H1 (cell line): ENCODE measurements at regions not wholly inside any gene's neighbourhood (a gene's known extent, or its start where the extent isn't known, plus 50 kb on each side); places are given as distances from the start of the nearest gene placed in this dataset.

ENCODE experiments used
- ATF2 ChIP-seq: IDR thresholded peaks from 2 replicates; pipeline ENCODE4 v1.6.1; 2012; ENCODE audit warnings: low read length, inconsistent platforms
- BRCA1 ChIP-seq: IDR thresholded peaks from 2 replicates; pipeline ENCODE4 v1.6.1; 2012; ENCODE audit warnings: low read depth, low read length, improper control_type of control experiment
- CREB1 ChIP-seq: IDR thresholded peaks from 2 replicates; pipeline ENCODE4 v1.6.1; 2012; ENCODE audit warnings: inconsistent platforms
- JUND ChIP-seq: IDR thresholded peaks from 2 replicates; pipeline ENCODE4 v1.6.1; 2011; ENCODE audit warnings: mild to moderate bottlenecking, improper control_type of control experiment, low read length
- KDM5A ChIP-seq: fragments of 200-600 bp; IDR thresholded peaks from 2 replicates; pipeline ENCODE4 v1.7.1; 2012; ENCODE audit warnings: mild to moderate bottlenecking, low read length, inconsistent platforms, mixed read lengths
- POLR2AphosphoS5 ChIP-seq: IDR thresholded peaks from 2 replicates; pipeline ENCODE4 v1.6.1; 2011; ENCODE audit warnings: low read depth, low read length
- RXRA ChIP-seq: IDR thresholded peaks from 2 replicates; pipeline ENCODE4 v1.6.1; 2011; ENCODE audit warnings: low read depth, mild to moderate bottlenecking, low read length, moderate library complexity; ENCODE audit not compliant: insufficient read depth
- SP1 ChIP-seq: IDR thresholded peaks from 2 replicates; pipeline ENCODE4 v1.6.1; 2011; ENCODE audit warnings: low read depth, low read length
- TBP ChIP-seq: IDR thresholded peaks from 2 replicates; pipeline ENCODE4 v1.6.1; 2011; ENCODE audit warnings: low read depth, low read length, improper control_type of control experiment
- TF ChIP-seq, protein P1 (sequence below): fragments of 300-600 bp; sonication (generic); IDR thresholded peaks from 2 replicates; pipeline ENCODE4 v1.7.1; 2012; ENCODE audit warnings: low read length, moderate library complexity, mild to moderate bottlenecking, inconsistent platforms; ENCODE audit not compliant: insufficient replicate concordance
- TF ChIP-seq, protein P2 (sequence below): IDR thresholded peaks from 2 replicates; pipeline ENCODE4 v1.6.1; 2012; ENCODE audit warnings: inconsistent platforms

GRCh38 chr2:176691471-176691870 lies 422.2 kb downstream of the MTX2 start (continued):
- TF ChIP-seq, protein P1, sequence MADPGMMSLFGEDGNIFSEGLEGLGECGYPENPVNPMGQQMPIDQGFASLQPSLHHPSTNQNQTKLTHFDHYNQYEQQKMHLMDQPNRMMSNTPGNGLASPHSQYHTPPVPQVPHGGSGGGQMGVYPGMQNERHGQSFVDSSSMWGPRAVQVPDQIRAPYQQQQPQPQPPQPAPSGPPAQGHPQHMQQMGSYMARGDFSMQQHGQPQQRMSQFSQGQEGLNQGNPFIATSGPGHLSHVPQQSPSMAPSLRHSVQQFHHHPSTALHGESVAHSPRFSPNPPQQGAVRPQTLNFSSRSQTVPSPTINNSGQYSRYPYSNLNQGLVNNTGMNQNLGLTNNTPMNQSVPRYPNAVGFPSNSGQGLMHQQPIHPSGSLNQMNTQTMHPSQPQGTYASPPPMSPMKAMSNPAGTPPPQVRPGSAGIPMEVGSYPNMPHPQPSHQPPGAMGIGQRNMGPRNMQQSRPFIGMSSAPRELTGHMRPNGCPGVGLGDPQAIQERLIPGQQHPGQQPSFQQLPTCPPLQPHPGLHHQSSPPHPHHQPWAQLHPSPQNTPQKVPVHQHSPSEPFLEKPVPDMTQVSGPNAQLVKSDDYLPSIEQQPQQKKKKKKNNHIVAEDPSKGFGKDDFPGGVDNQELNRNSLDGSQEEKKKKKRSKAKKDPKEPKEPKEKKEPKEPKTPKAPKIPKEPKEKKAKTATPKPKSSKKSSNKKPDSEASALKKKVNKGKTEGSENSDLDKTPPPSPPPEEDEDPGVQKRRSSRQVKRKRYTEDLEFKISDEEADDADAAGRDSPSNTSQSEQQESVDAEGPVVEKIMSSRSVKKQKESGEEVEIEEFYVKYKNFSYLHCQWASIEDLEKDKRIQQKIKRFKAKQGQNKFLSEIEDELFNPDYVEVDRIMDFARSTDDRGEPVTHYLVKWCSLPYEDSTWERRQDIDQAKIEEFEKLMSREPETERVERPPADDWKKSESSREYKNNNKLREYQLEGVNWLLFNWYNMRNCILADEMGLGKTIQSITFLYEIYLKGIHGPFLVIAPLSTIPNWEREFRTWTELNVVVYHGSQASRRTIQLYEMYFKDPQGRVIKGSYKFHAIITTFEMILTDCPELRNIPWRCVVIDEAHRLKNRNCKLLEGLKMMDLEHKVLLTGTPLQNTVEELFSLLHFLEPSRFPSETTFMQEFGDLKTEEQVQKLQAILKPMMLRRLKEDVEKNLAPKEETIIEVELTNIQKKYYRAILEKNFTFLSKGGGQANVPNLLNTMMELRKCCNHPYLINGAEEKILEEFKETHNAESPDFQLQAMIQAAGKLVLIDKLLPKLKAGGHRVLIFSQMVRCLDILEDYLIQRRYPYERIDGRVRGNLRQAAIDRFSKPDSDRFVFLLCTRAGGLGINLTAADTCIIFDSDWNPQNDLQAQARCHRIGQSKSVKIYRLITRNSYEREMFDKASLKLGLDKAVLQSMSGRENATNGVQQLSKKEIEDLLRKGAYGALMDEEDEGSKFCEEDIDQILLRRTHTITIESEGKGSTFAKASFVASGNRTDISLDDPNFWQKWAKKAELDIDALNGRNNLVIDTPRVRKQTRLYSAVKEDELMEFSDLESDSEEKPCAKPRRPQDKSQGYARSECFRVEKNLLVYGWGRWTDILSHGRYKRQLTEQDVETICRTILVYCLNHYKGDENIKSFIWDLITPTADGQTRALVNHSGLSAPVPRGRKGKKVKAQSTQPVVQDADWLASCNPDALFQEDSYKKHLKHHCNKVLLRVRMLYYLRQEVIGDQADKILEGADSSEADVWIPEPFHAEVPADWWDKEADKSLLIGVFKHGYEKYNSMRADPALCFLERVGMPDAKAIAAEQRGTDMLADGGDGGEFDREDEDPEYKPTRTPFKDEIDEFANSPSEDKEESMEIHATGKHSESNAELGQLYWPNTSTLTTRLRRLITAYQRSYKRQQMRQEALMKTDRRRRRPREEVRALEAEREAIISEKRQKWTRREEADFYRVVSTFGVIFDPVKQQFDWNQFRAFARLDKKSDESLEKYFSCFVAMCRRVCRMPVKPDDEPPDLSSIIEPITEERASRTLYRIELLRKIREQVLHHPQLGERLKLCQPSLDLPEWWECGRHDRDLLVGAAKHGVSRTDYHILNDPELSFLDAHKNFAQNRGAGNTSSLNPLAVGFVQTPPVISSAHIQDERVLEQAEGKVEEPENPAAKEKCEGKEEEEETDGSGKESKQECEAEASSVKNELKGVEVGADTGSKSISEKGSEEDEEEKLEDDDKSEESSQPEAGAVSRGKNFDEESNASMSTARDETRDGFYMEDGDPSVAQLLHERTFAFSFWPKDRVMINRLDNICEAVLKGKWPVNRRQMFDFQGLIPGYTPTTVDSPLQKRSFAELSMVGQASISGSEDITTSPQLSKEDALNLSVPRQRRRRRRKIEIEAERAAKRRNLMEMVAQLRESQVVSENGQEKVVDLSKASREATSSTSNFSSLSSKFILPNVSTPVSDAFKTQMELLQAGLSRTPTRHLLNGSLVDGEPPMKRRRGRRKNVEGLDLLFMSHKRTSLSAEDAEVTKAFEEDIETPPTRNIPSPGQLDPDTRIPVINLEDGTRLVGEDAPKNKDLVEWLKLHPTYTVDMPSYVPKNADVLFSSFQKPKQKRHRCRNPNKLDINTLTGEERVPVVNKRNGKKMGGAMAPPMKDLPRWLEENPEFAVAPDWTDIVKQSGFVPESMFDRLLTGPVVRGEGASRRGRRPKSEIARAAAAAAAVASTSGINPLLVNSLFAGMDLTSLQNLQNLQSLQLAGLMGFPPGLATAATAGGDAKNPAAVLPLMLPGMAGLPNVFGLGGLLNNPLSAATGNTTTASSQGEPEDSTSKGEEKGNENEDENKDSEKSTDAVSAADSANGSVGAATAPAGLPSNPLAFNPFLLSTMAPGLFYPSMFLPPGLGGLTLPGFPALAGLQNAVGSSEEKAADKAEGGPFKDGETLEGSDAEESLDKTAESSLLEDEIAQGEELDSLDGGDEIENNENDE: no peak
- no peak for TF ChIP-seq BRCA1
- TF ChIP-seq POLR2AphosphoS5: no peak
- no peak for TF ChIP-seq ATF2
- TF ChIP-seq, protein P2, sequence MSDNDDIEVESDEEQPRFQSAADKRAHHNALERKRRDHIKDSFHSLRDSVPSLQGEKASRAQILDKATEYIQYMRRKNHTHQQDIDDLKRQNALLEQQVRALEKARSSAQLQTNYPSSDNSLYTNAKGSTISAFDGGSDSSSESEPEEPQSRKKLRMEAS: no peak
- TF ChIP-seq CREB1: no peak
- no peak for TF ChIP-seq KDM5A
- no peak for TF ChIP-seq JUND
- no peak for TF ChIP-seq RXRA
- no peak for TF ChIP-seq SP1
- TF ChIP-seq TBP: no peak
